ENCODE measurements at regions not wholly inside any gene's neighbourhood (a gene's known extent, or its start where the extent isn't known, plus 50 kb on each side); places are given as distances from the start of the nearest gene placed in this dataset.

GRCh38 chr6:9139746-9140145 is 704.4 kb upstream of the SLC35B3 start:
- no peak overlapping the region for H3K27ac Mint-ChIP-seq
- DNase-seq = no peak
- H3K79me2 ChIP-seq (ENCODE audit: insufficient read depth, low read length) = no peaks in the 10 kb centered on the region
- H3T11ph ChIP-seq (ENCODE audit: low read length) = no peak overlapping the region
- no peak overlapping the region for H2BK20ac ChIP-seq (ENCODE audit: low read depth, low read length, poor library complexity, severe bottlenecking)
- no peak overlapping the region for H2BK15ac ChIP-seq (ENCODE audit: low read depth, low read length)
- H3K18ac ChIP-seq (ENCODE audit: insufficient read length, low read depth, low read length) = no peak overlapping the region
- H3K4me1 Mint-ChIP-seq = peaks cover 7% of the 10 kb centered on the region in 2 experiments
- H4K20me1 ChIP-seq (ENCODE audit: control insufficient read depth, insufficient read depth, insufficient read length) = no peaks in the 10 kb centered on the region
- no peaks in the 10 kb centered on the region for H3K23me2 ChIP-seq (ENCODE audit: insufficient read length, low read depth, low read length, poor library complexity, severe bottlenecking)
- H3K4ac ChIP-seq (ENCODE audit: low read depth, low read length) = no peak overlapping the region
- no peak overlapping the region for H2AFZ ChIP-seq (ENCODE audit: low read length)
- no peaks in the 10 kb centered on the region for H3K9me3 ChIP-seq (ENCODE audit: control insufficient read depth, low read depth, low read length)
- H3K9me3 Mint-ChIP-seq = peaks cover 4% of the 10 kb centered on the region in 2 experiments
- H3K4me3 Mint-ChIP-seq = no peak overlapping the region
- no peak overlapping the region for H3K9ac ChIP-seq (ENCODE audit: extremely low read depth, insufficient read length, low read length)
- H3K14ac ChIP-seq (ENCODE audit: insufficient read depth, low read length) = no peak overlapping the region
- H4K91ac ChIP-seq (ENCODE audit: insufficient read length, low read depth, low read length) = no peak overlapping the region
- H4K8ac ChIP-seq (replicated peaks; ENCODE audit: insufficient read length, low read depth, low read length) = no peak overlapping the region
- H4K5ac ChIP-seq (ENCODE audit: insufficient read length, low read depth, low read length) = no peak overlapping the region
- no peak overlapping the region for H3K23ac ChIP-seq (ENCODE audit: insufficient read length, low read depth, low read length)
- H3K36me3 Mint-ChIP-seq (ENCODE audit: insufficient read depth in 1 of 3, low read depth in 3 of 3) = peaks cover 3 to 5% (median 3%) of the 10 kb centered on the region in 3 experiments; a peak in 4 of 7 replicates
- H3K56ac ChIP-seq (ENCODE audit: insufficient read length, low read depth, low read length) = no peak overlapping the region
- H2BK5ac ChIP-seq (ENCODE audit: insufficient read length, low read length) = no peak overlapping the region
- H2BK12ac ChIP-seq (ENCODE audit: insufficient read length, low read depth, low read length) = no peak overlapping the region
- no peak overlapping the region for H2AK5ac ChIP-seq (ENCODE audit: insufficient read length, low read length)
- H3K79me1 ChIP-seq (ENCODE audit: insufficient read depth, low read depth, low read length, poor library complexity, severe bottlenecking) = no peaks in the 10 kb centered on the region
- H3K4me2 ChIP-seq (ENCODE audit: insufficient read depth, insufficient read length, low read length) = no peak overlapping the region
- WGBS (ENCODE audit: extremely low coverage, insufficient read length, low lambda C conversion rate) = no CpG with 5 or more reads among the region's 6 CpGs
- H3K27me3 ChIP-seq (ENCODE audit: insufficient read depth, low read length) = no peaks in the 10 kb centered on the region
- no peak for TF ChIP-seq CTCF (conservative IDR thresholded peaks at IDR 0.05)
- H2BK120ac ChIP-seq (ENCODE audit: low read depth, low read length, poor library complexity, severe bottlenecking) = no peak overlapping the region
- H3K27ac ChIP-seq (ENCODE audit: insufficient read length, low read depth, low read length) = no peak overlapping the region
- no peaks in the 10 kb centered on the region for H3K4me1 ChIP-seq (ENCODE audit: insufficient read depth, low read length)
- no peaks in the 10 kb centered on the region; the same call in 1 of the 2 replicates for H3K27me3 Mint-ChIP-seq (ENCODE audit: low read depth)

All from H9 (cell line).